SU-DHL-6 (cell line): ENCODE measurements at regions not wholly inside any gene's neighbourhood (a gene's known extent, or its start where the extent isn't known, plus 50 kb on each side); places are given as distances from the start of the nearest gene placed in this dataset.

ENCODE experiments used
- EZH2phosphoT487 ChIP-seq: fragments of 200-600 bp; sonication (generic), shearing (Covaris generic); conservative IDR thresholded peaks from 2 replicates; pipeline ENCODE4 v1.6.1; 2018; ENCODE audit warnings: mild to moderate bottlenecking, antibody characterized with exemption, low read length, moderate library complexity, mixed read lengths
- TF ChIP-seq, protein P1 (sequence below): fragments of 200-600 bp; sonication (generic); IDR thresholded peaks from one replicate; pipeline ENCODE4 v1.5.1; 2017; ENCODE audit warnings: antibody characterized with exemption, mild to moderate bottlenecking, low read length, moderate library complexity; ENCODE audit not compliant: insufficient read depth, poor library complexity, severe bottlenecking

DNA sequence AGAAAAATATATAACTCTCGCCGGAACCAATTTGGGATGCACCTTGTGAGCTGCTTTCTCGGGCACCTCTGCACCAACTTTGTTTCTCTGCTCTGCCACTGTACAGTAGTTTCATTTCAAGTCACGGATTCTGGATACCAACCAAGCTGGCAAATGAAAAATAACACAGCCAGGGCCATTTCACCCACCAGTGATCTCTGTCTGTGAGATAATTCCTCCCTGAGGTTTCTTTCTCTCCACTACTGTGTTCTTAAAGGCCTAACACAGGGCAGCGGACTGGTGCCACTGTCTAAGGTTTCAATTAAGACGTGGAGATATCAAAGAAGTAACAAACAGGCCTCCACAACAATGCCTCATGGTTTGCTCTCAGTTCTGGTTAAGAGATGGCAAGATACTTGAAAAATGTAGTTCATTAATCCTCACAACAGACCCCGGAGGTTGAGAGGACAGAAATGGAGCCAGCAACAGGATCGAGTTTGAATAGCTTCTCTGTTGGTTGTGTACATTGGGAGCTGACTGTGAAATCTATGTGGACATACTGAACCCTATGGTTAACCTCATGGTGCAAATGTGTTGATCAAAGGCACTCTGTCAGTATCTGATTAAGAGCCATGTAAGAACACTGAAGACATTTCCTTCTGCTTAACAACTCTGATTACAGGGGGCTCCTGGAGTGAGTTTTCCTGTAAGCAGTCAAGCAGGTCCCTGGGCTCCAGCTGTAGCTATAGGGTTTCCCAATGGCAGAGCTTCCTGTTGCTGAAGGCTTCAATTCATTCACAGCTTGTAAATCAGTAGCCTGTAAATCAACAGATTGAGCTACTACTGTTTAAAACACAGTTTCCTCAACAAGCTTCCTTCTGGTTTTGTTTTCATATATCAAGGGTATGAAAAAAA lies 470.5 kb downstream of the EPHA3 start:
- TF ChIP-seq, protein P1, sequence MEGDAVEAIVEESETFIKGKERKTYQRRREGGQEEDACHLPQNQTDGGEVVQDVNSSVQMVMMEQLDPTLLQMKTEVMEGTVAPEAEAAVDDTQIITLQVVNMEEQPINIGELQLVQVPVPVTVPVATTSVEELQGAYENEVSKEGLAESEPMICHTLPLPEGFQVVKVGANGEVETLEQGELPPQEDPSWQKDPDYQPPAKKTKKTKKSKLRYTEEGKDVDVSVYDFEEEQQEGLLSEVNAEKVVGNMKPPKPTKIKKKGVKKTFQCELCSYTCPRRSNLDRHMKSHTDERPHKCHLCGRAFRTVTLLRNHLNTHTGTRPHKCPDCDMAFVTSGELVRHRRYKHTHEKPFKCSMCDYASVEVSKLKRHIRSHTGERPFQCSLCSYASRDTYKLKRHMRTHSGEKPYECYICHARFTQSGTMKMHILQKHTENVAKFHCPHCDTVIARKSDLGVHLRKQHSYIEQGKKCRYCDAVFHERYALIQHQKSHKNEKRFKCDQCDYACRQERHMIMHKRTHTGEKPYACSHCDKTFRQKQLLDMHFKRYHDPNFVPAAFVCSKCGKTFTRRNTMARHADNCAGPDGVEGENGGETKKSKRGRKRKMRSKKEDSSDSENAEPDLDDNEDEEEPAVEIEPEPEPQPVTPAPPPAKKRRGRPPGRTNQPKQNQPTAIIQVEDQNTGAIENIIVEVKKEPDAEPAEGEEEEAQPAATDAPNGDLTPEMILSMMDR = no peak
- TF ChIP-seq EZH2phosphoT487 = no peak
